Fibroblast of peridontal ligament (primary cell): ENCODE measurements at regions not wholly inside any gene's neighbourhood (a gene's known extent, or its start where the extent isn't known, plus 50 kb on each side); places are given as distances from the start of the nearest gene placed in this dataset.
"Not testable (repeated sequence)": the region's sequence is repeated elsewhere in the genome, so short reads cannot be mapped to it uniquely, and the experiment has no call there.

ENCODE experiments used
- DNase-seq: peaks from one replicate; pipeline ENCODE4 v3.0.0-alpha.2; 2010; ENCODE audit errors: extremely low read depth

GRCh38 chr15:30760633-30761032 lies 134.7 kb downstream of the ARHGAP11B start:
- DNase-seq: not testable (repeated sequence)

- not testable (repeated sequence) for DNase-seq
Observed at GRCh38 chr15:30761365-30761764, 135.4 kb downstream of the ARHGAP11B start.

GRCh38 chr15:30769390-30770124 lies 134.2 kb upstream of the FAN1 start:
- DNase-seq: not testable (repeated sequence)

GRCh38 chr15:30770759-30771158 lies 133.0 kb upstream of the FAN1 start:
- DNase-seq: no peak

- no peak for DNase-seq
Observed at GRCh38 chr15:30783019-30783418, 120.7 kb upstream of the FAN1 start.

- DNase-seq: no peak
Observed at GRCh38 chr15:30788595-30788994, 115.1 kb upstream of the FAN1 start.

GRCh38 chr15:30791239-30792175 lies 112.2 kb upstream of the FAN1 start:
- DNase-seq: no peak

- peak; percentile 12 for DNase-seq
Observed at GRCh38 chr15:30792843-30793242, 110.9 kb upstream of the FAN1 start.

- no peak for DNase-seq
Observed at GRCh38 chr15:30794388-30794787, 109.3 kb upstream of the FAN1 start.

GRCh38 chr15:30799565-30799964 lies 104.2 kb upstream of the FAN1 start:
- DNase-seq: not testable (repeated sequence)

- DNase-seq: not testable (repeated sequence)
Observed at GRCh38 chr15:30801140-30801895, 102.4 kb upstream of the FAN1 start.

- DNase-seq: not testable (repeated sequence)
Observed at GRCh38 chr15:30802001-30802400, 101.7 kb upstream of the FAN1 start.

GRCh38 chr15:30803703-30804102 lies 100.0 kb upstream of the FAN1 start:
- not testable (repeated sequence) for DNase-seq

GRCh38 chr15:30816430-30816829 lies 87.3 kb upstream of the FAN1 start:
- no peak for DNase-seq

- not testable (repeated sequence) for DNase-seq
Observed at GRCh38 chr15:30823068-30823813, 80.5 kb upstream of the FAN1 start.

GRCh38 chr15:30824518-30825195 lies 79.1 kb upstream of the FAN1 start:
- no peak for DNase-seq

GRCh38 chr15:30827625-30828303 lies 76.0 kb upstream of the FAN1 start:
- DNase-seq: no peak

- DNase-seq: peak; percentile 3
Observed at GRCh38 chr15:30828304-30828639, 75.4 kb upstream of the FAN1 start.

- DNase-seq: no peak
Observed at GRCh38 chr15:30830961-30831360, 72.8 kb upstream of the FAN1 start.

- DNase-seq: not testable (repeated sequence)
Observed at GRCh38 chr15:30833379-30833778, 70.3 kb upstream of the FAN1 start.
